K562 (cell line): ENCODE measurements at regions not wholly inside any gene's neighbourhood (a gene's known extent, or its start where the extent isn't known, plus 50 kb on each side); places are given as distances from the start of the nearest gene placed in this dataset.

Experiments
- ATAC-seq: fragments of 200-7000 bp; cut with Tn5 transposase; 3 replicates; pipeline ENCODE4 v1.9.1; 2020; ENCODE audit warnings: moderate library complexity
- BruUV-seq: library from RNA; stranded (reverse); fragments of 400-500 nt; replicated peaks from 2 replicates; lab custom pipeline; 2021; lab: Mats Ljungman, UMichigan
- CTCF ChIA-PET: fragments of 300-600 bp; formaldehyde crosslinking; extraction: SDS; loops from one replicate; lab custom pipeline; 2021; ENCODE audit warnings: low intra/inter-chr PET ratio; lab: Yijun Ruan, JAX
- POLR2A ChIA-PET: fragments of 300-600, 350-650 bp; sonication (Branson Sonifier 250); formaldehyde crosslinking; extraction: SDS; loops from one replicate; lab custom pipeline; 2021; ENCODE audit warnings: antibody characterized with exemption, inconsistent platforms; lab: Yijun Ruan, JAX
- DNase-seq, 4 experiments: peaks; one replicate each; pipeline versions ENCODE4 v3.0.0 to v3.0.0-alpha.2; 2011 to 2018; ENCODE audit warnings: low spot score in 3 of 4, mixed read lengths in 3 of 4; ENCODE audit errors: extremely low read depth in 1 of 4
- FAIRE-seq: peaks from 2 replicates; lab custom pipeline; 2011; peaks lifted over from hg19 to GRCh38; lab: Jason Lieb, UNC
- H2AFZ ChIP-seq: 2 replicates; pipeline ENCODE4 v1.6.0; 2011; ENCODE audit warnings: low read depth, low read length, control low read depth, inconsistent platforms
- H3K27ac ChIP-seq: fragments of 200-600 bp; 3 replicates; pipeline ENCODE4 v1.8.0; 2011; ENCODE audit warnings: low read depth, mild to moderate bottlenecking, control low read depth, inconsistent platforms, low read length, moderate library complexity, mixed read lengths; ENCODE audit errors: extremely low read depth
- H3K27me3 ChIP-seq, 2 experiments: fragments of 300-600 bp in 1 of 2; 2 replicates in 1 of 2; 3 replicates in 1 of 2; pipeline versions ENCODE4 v1.6.0 to v1.8.0; 2011; ENCODE audit warnings: inconsistent platforms in 2 of 2, low read length in 2 of 2, mild to moderate bottlenecking in 1 of 2, mixed read lengths in 1 of 2, moderate library complexity in 1 of 2; ENCODE audit not compliant: control insufficient read depth in 2 of 2, insufficient read depth in 2 of 2
- H3K36me3 ChIP-seq: fragments of 300-600 bp; 3 replicates; pipeline ENCODE4 v1.8.0; 2011; ENCODE audit warnings: mild to moderate bottlenecking, low read length, inconsistent platforms; ENCODE audit not compliant: control insufficient read depth, insufficient read depth
- H3K4me1 ChIP-seq, 2 experiments: fragments of 200-600 bp in 1 of 2; replicated peaks in 1 of 2; 2 replicates in 1 of 2; 3 replicates in 1 of 2; pipeline versions ENCODE4 v1.5.1 to v1.8.0; 2011; ENCODE audit warnings: inconsistent platforms in 2 of 2, low read length in 2 of 2, mild to moderate bottlenecking in 1 of 2, mixed read lengths in 1 of 2, moderate library complexity in 1 of 2; ENCODE audit not compliant: control insufficient read depth in 2 of 2, insufficient read depth in 2 of 2
- H3K4me2 ChIP-seq: 2 replicates; pipeline ENCODE4 v1.6.1; 2011; ENCODE audit warnings: low read length, control low read depth, inconsistent platforms, mixed read lengths; ENCODE audit not compliant: insufficient read depth
- H3K4me3 ChIP-seq: fragments of 200-600 bp; sonication (generic), shearing (Covaris generic); 2 replicates; pipeline ENCODE4 v1.5.1; 2016; ENCODE audit warnings: control low read depth, inconsistent platforms
- H3K79me2 ChIP-seq: fragments of 200-600 bp; 3 replicates; pipeline ENCODE4 v1.8.0; 2011; ENCODE audit warnings: low read length, inconsistent platforms; ENCODE audit not compliant: control insufficient read depth, insufficient read depth
- H3K9ac ChIP-seq, 2 experiments: 2 replicates each; pipeline versions ENCODE4 v1.6.0 to v1.6.1; 2011; ENCODE audit warnings: low read depth in 2 of 2, low read length in 2 of 2, control low read depth in 1 of 2, inconsistent platforms in 1 of 2, mild to moderate bottlenecking in 1 of 2, mixed read lengths in 1 of 2; ENCODE audit not compliant: insufficient read depth in 1 of 2
- H3K9me1 ChIP-seq: one replicate; pipeline ENCODE4 v1.6.0; 2011; ENCODE audit warnings: inconsistent platforms, mild to moderate bottlenecking, low read length, moderate library complexity; ENCODE audit not compliant: control insufficient read depth, insufficient read depth
- H3K9me3 ChIP-seq: replicated peaks from 2 replicates; pipeline ENCODE4 v1.5.1; 2011; ENCODE audit warnings: low read depth, low read length, inconsistent platforms; ENCODE audit not compliant: control insufficient read depth, insufficient read depth
- H4K20me1 ChIP-seq: replicated peaks from 2 replicates; pipeline ENCODE4 v1.6.1; 2011; ENCODE audit warnings: low read length, inconsistent platforms, mixed read lengths; ENCODE audit not compliant: control insufficient read depth, insufficient read depth
- ARID1B ChIP-seq: fragments of 450-650 bp; IDR thresholded peaks from 2 replicates; pipeline ENCODE4 v1.6.1; 2016; ENCODE audit warnings: antibody characterized with exemption, mild to moderate bottlenecking, inconsistent platforms
- ESRRA ChIP-seq: fragments of 450-650 bp; IDR thresholded peaks from 2 replicates; pipeline ENCODE4 v1.6.1; 2014; ENCODE audit warnings: low read depth, mild to moderate bottlenecking, moderate library complexity, borderline replicate concordance
- GABPB1 ChIP-seq: sonication (generic); formaldehyde crosslinking; IDR thresholded peaks from 2 replicates; pipeline ENCODE4 v1.8.0; 2022; ENCODE audit warnings: mild to moderate bottlenecking, missing genetic modification reagents
- HINFP ChIP-seq: fragments of 450-650 bp; conservative IDR thresholded peaks from 2 replicates; pipeline ENCODE4 v1.6.1; 2016; ENCODE audit warnings: missing genetic modification characterization, low read depth, mild to moderate bottlenecking, control low read depth, missing compliant biosample characterization
- RBM39 ChIP-seq: fragments of 200-400 bp; formaldehyde crosslinking; optimal IDR thresholded peaks from 2 replicates; pipeline ENCODE3; 2018; ENCODE audit warnings: low read depth, low read length
- TARDBP ChIP-seq: fragments of 450-650 bp; IDR thresholded peaks from 2 replicates; pipeline ENCODE4 v1.6.1; 2016
- ZBTB11 ChIP-seq, 3 experiments: fragments of 200-800 bp in 1 of 3; fragments of 250-450 bp in 1 of 3; fragments of 450-650 bp in 1 of 3; sonication (Bioruptor Pico) in 1 of 3; sonication (Bioruptor generic) in 1 of 3; formaldehyde crosslinking in 1 of 3; IDR thresholded peaks; 2 replicates each; pipeline versions ENCODE4 v1.6.1 to v1.8.0; 2016 to 2022; ENCODE audit warnings: mild to moderate bottlenecking in 2 of 3, missing genetic modification characterization in 2 of 3, missing compliant biosample characterization in 1 of 3, moderate library complexity in 1 of 3
- ZKSCAN1 ChIP-seq: fragments of 150-350 bp; IDR thresholded peaks from 2 replicates; pipeline ENCODE4 v1.6.1; 2016; ENCODE audit warnings: low read depth, low read length
- ZNF445 ChIP-seq: fragments of 250-450 bp; sonication (Bioruptor Pico); IDR thresholded peaks from 2 replicates; pipeline ENCODE4 v1.4.0; 2020; ENCODE audit warnings: low read depth, mild to moderate bottlenecking, moderate library complexity
- ZNF785 ChIP-seq: fragments of 250-450 bp; sonication (Bioruptor Pico); IDR thresholded peaks from 2 replicates; pipeline ENCODE4 v1.4.0; 2020; ENCODE audit warnings: mild to moderate bottlenecking
- WGBS: fragments of 100-300 bp; shearing (Covaris generic); methylation state at CpG from one replicate; pipeline ENCODE4 v1.1.6; 2016; ENCODE audit warnings: low coverage, mixed read lengths; ENCODE audit not compliant: insufficient coverage; ENCODE audit errors: missing lambda C conversion rate; 5-methylcytosine and 5-hydroxymethylcytosine counted together
- in situ Hi-C: fragments of 300-500 bp; cut with MboI; formaldehyde crosslinking; loops from 4 replicates; pipeline ENCODE4 v1.15.0; 2018; ENCODE audit warnings: inconsistent platforms, mixed read lengths
- intact Hi-C: fragments of 100-400 bp; cut with micrococcal nuclease; formaldehyde crosslinking; loops from 2 replicates; pipeline ENCODE4 v1.14.2; 2022
- TF ChIP-seq, protein P1 (sequence below): conservative IDR thresholded peaks from 2 replicates; pipeline ENCODE4 v1.6.1; 2011; ENCODE audit warnings: low read depth, mild to moderate bottlenecking, low read length; ENCODE audit not compliant: control insufficient read depth
- TF ChIP-seq, protein P2 (sequence below): fragments of 150-350 bp; IDR thresholded peaks from 2 replicates; pipeline ENCODE4 v1.6.1; 2014; ENCODE audit warnings: low read depth, mild to moderate bottlenecking, low read length, borderline replicate concordance

DNA sequence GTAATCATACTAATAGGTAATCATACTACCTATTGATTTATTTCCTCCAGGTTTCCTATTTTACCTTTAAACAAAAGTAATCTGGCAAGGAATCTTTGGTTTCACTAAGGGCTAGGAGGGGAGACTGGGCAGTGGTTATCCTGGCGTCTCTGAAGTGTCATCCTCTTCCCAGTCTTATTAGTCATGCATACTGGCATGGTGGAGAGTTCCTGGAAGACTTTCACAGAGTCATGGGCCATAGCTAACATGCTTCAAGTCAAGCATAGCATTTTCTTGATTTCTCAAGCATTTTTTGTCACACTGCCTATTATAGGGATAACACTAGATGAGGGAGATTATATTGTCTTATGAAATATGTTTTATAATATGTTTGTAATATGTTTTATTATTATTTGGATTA is 64.0 kb upstream of the ASB17 start:
- ChIA-PET CTCF (no interaction called here), POLR2A (interaction anchor here (0.8 kb wide), 1 partner anchor 32 kb away, joined by 3 read pairs; no protein-coding TSS in a partner anchor)
- WGBS: 0% methylated on average over 1 of the region's 1 CpG
- no peaks in the 10 kb centered on the region for H3K9me3 ChIP-seq
- BruUV-seq: no TSS peak
- no peak overlapping the region for H3K4me3 ChIP-seq
- H3K36me3 ChIP-seq: no peaks in the 10 kb centered on the region
- H3K79me2 ChIP-seq: no peaks in the 10 kb centered on the region
- no peaks in the 10 kb centered on the region for H3K27me3 ChIP-seq
- no peak overlapping the region for H2AFZ ChIP-seq
- H3K9me1 ChIP-seq: no peaks in the 10 kb centered on the region
- no peak for DNase-seq
- H3K4me1 ChIP-seq: no peaks in the 10 kb centered on the region
- no peaks in the 10 kb centered on the region for H4K20me1 ChIP-seq
- in situ Hi-C loops: no loop called here
- no peak for FAIRE-seq
- H3K4me2 ChIP-seq: no peak overlapping the region
- intact Hi-C loops: loop anchor here (10.0 kb wide), 1 partner anchor 159 kb away; no protein-coding TSS in a partner anchor
- H3K9ac ChIP-seq: no peak overlapping the region
- H3K27ac ChIP-seq: no peak overlapping the region
- no peak for ATAC-seq
- TF ChIP-seq ZNF445 (no peak), ZKSCAN1 (no peak), TARDBP (no peak), ZNF785 (CRISPR knock-in tag) (no peak), ZBTB11 (CRISPR knock-in tag; IDR thresholded peaks at IDR 0.05) (no peak), HINFP (tag) (no peak), ARID1B (no peak), ESRRA (no peak), RBM39 (no peak), GABPB1 (no peak)
- TF ChIP-seq, protein P1, sequence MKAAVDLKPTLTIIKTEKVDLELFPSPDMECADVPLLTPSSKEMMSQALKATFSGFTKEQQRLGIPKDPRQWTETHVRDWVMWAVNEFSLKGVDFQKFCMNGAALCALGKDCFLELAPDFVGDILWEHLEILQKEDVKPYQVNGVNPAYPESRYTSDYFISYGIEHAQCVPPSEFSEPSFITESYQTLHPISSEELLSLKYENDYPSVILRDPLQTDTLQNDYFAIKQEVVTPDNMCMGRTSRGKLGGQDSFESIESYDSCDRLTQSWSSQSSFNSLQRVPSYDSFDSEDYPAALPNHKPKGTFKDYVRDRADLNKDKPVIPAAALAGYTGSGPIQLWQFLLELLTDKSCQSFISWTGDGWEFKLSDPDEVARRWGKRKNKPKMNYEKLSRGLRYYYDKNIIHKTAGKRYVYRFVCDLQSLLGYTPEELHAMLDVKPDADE: no peak
- TF ChIP-seq, protein P2, sequence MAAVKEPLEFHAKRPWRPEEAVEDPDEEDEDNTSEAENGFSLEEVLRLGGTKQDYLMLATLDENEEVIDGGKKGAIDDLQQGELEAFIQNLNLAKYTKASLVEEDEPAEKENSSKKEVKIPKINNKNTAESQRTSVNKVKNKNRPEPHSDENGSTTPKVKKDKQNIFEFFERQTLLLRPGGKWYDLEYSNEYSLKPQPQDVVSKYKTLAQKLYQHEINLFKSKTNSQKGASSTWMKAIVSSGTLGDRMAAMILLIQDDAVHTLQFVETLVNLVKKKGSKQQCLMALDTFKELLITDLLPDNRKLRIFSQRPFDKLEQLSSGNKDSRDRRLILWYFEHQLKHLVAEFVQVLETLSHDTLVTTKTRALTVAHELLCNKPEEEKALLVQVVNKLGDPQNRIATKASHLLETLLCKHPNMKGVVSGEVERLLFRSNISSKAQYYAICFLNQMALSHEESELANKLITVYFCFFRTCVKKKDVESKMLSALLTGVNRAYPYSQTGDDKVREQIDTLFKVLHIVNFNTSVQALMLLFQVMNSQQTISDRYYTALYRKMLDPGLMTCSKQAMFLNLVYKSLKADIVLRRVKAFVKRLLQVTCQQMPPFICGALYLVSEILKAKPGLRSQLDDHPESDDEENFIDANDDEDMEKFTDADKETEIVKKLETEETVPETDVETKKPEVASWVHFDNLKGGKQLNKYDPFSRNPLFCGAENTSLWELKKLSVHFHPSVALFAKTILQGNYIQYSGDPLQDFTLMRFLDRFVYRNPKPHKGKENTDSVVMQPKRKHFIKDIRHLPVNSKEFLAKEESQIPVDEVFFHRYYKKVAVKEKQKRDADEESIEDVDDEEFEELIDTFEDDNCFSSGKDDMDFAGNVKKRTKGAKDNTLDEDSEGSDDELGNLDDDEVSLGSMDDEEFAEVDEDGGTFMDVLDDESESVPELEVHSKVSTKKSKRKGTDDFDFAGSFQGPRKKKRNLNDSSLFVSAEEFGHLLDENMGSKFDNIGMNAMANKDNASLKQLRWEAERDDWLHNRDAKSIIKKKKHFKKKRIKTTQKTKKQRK: no peak
